ENCODE measurements at regions not wholly inside any gene's neighbourhood (a gene's known extent, or its start where the extent isn't known, plus 50 kb on each side); places are given as distances from the start of the nearest gene placed in this dataset.

- Mint-ChIP-seq H3K27ac (no peak overlapping the region), H3K36me3 (ENCODE audit: low read depth) (no peaks in the 10 kb centered on the region), H3K4me1 (no peaks in the 10 kb centered on the region), H3K4me3 (no peak overlapping the region), H3K9me3 (peaks cover 3% of the 10 kb centered on the region), H3K27me3 (no peaks in the 10 kb centered on the region)
- no peak for ATAC-seq (replicated peaks)
These were observed 75.6 kb upstream of the FLRT2 start for GRCh38 chr14:85454226-85454813.

- Mint-ChIP-seq H3K4me3 (no peak overlapping the region), H3K9me3 (peaks cover 8% of the 10 kb centered on the region), H3K27me3 (no peaks in the 10 kb centered on the region), H3K36me3 (ENCODE audit: low read depth) (no peaks in the 10 kb centered on the region), H3K27ac (no peak overlapping the region), H3K4me1 (no peaks in the 10 kb centered on the region)
- ATAC-seq (replicated peaks) = no peak
These were observed 70.5 kb upstream of the FLRT2 start for GRCh38 chr14:85459361-85460000.

- Mint-ChIP-seq H3K27me3 (no peaks in the 10 kb centered on the region), H3K27ac (no peak overlapping the region), H3K36me3 (ENCODE audit: low read depth) (no peaks in the 10 kb centered on the region), H3K4me3 (no peak overlapping the region), H3K9me3 (peaks cover 8% of the 10 kb centered on the region), H3K4me1 (no peaks in the 10 kb centered on the region)
- no peak for ATAC-seq (replicated peaks)
These were observed 68.4 kb upstream of the FLRT2 start for GRCh38 chr14:85461432-85462133.

- Mint-ChIP-seq H3K27ac (no peak overlapping the region), H3K27me3 (no peaks in the 10 kb centered on the region), H3K36me3 (ENCODE audit: low read depth) (no peaks in the 10 kb centered on the region), H3K4me3 (no peak overlapping the region), H3K9me3 (peaks cover 8% of the 10 kb centered on the region), H3K4me1 (no peaks in the 10 kb centered on the region)
- ATAC-seq (replicated peaks) = no peak
These were observed 66.4 kb upstream of the FLRT2 start for GRCh38 chr14:85463512-85463911.

- H3K27me3 Mint-ChIP-seq = no peaks in the 10 kb centered on the region
- H3K4me3 Mint-ChIP-seq = no peak overlapping the region
- H3K4me1 Mint-ChIP-seq = no peaks in the 10 kb centered on the region
- H3K27ac Mint-ChIP-seq = no peak overlapping the region
- H3K9me3 Mint-ChIP-seq = peaks cover 8% of the 10 kb centered on the region
- no peak for ATAC-seq (replicated peaks)
- no peaks in the 10 kb centered on the region for H3K36me3 Mint-ChIP-seq (ENCODE audit: low read depth)
These were observed 65.6 kb upstream of the FLRT2 start for GRCh38 chr14:85464135-85464895.

- no peak overlapping the region for H3K27ac Mint-ChIP-seq
- no peak overlapping the region for H3K4me3 Mint-ChIP-seq
- peaks cover 4% of the 10 kb centered on the region for H3K9me3 Mint-ChIP-seq
- no peak for ATAC-seq (replicated peaks)
- no peaks in the 10 kb centered on the region for H3K4me1 Mint-ChIP-seq
- no peaks in the 10 kb centered on the region for H3K27me3 Mint-ChIP-seq
- no peaks in the 10 kb centered on the region for H3K36me3 Mint-ChIP-seq (ENCODE audit: low read depth)
These were observed 63.3 kb upstream of the FLRT2 start for GRCh38 chr14:85466678-85467077.

- Mint-ChIP-seq H3K4me3 (no peak overlapping the region), H3K4me1 (no peaks in the 10 kb centered on the region), H3K9me3 (peaks cover 4% of the 10 kb centered on the region), H3K36me3 (ENCODE audit: low read depth) (no peaks in the 10 kb centered on the region), H3K27ac (no peak overlapping the region), H3K27me3 (no peaks in the 10 kb centered on the region)
- ATAC-seq (replicated peaks) = no peak
These were observed 61.1 kb upstream of the FLRT2 start for GRCh38 chr14:85468816-85469215.

GRCh38 chr14:85471156-85471555, 58.8 kb upstream of the FLRT2 start:
- no peak for ATAC-seq (replicated peaks)
- no peaks in the 10 kb centered on the region for H3K4me1 Mint-ChIP-seq
- no peak overlapping the region for H3K27ac Mint-ChIP-seq
- no peak overlapping the region for H3K4me3 Mint-ChIP-seq
- H3K9me3 Mint-ChIP-seq = no peaks in the 10 kb centered on the region
- no peaks in the 10 kb centered on the region for H3K27me3 Mint-ChIP-seq
- H3K36me3 Mint-ChIP-seq (ENCODE audit: low read depth) = no peaks in the 10 kb centered on the region

GRCh38 chr14:85471744-85472143, 58.2 kb upstream of the FLRT2 start:
- no peaks in the 10 kb centered on the region for H3K27me3 Mint-ChIP-seq
- no peak for ATAC-seq (replicated peaks)

GRCh38 chr14:85474431-85474830, 55.5 kb upstream of the FLRT2 start:
- no peaks in the 10 kb centered on the region for H3K27me3 Mint-ChIP-seq

More at GRCh38 chr14:85471744-85472143, 58.2 kb upstream of the FLRT2 start:
- Mint-ChIP-seq H3K27ac (no peak overlapping the region), H3K4me1 (no peaks in the 10 kb centered on the region), H3K36me3 (ENCODE audit: low read depth) (no peaks in the 10 kb centered on the region), H3K9me3 (no peaks in the 10 kb centered on the region), H3K4me3 (no peak overlapping the region)

GRCh38 chr14:85475113-85475512, 54.8 kb upstream of the FLRT2 start:
- H3K27ac Mint-ChIP-seq = no peak overlapping the region
- no peaks in the 10 kb centered on the region for H3K9me3 Mint-ChIP-seq
- H3K36me3 Mint-ChIP-seq (ENCODE audit: low read depth) = no peaks in the 10 kb centered on the region
- no peaks in the 10 kb centered on the region for H3K4me1 Mint-ChIP-seq
- no peak overlapping the region for H3K4me3 Mint-ChIP-seq
- ATAC-seq (replicated peaks) = no peak
- no peaks in the 10 kb centered on the region for H3K27me3 Mint-ChIP-seq

More at GRCh38 chr14:85474431-85474830, 55.5 kb upstream of the FLRT2 start:
- Mint-ChIP-seq H3K4me1 (no peaks in the 10 kb centered on the region), H3K36me3 (ENCODE audit: low read depth) (no peaks in the 10 kb centered on the region), H3K9me3 (no peaks in the 10 kb centered on the region), H3K4me3 (no peak overlapping the region), H3K27ac (no peak overlapping the region)
- no peak for ATAC-seq (replicated peaks)

GRCh38 chr14:85479306-85479705, 50.6 kb upstream of the FLRT2 start:
- H3K27ac Mint-ChIP-seq = no peak overlapping the region
- H3K36me3 Mint-ChIP-seq (ENCODE audit: low read depth) = no peaks in the 10 kb centered on the region
- H3K9me3 Mint-ChIP-seq = peaks cover 5% of the 10 kb centered on the region
- no peaks in the 10 kb centered on the region for H3K27me3 Mint-ChIP-seq
- H3K4me1 Mint-ChIP-seq = no peaks in the 10 kb centered on the region
- no peak for ATAC-seq (replicated peaks)
- no peak overlapping the region for H3K4me3 Mint-ChIP-seq

GRCh38 chr14:85479771-85480170, 50.2 kb upstream of the FLRT2 start:
- Mint-ChIP-seq H3K4me3 (no peak overlapping the region), H3K4me1 (no peaks in the 10 kb centered on the region), H3K27ac (no peak overlapping the region), H3K9me3 (peaks cover 5% of the 10 kb centered on the region), H3K27me3 (no peaks in the 10 kb centered on the region), H3K36me3 (ENCODE audit: low read depth) (no peaks in the 10 kb centered on the region)
- ATAC-seq (replicated peaks) = no peak
